Inflammatory macrophage treated with lipopolysaccharide for 1 hour (primary cell): ENCODE measurements at regions not wholly inside any gene's neighbourhood (a gene's known extent, or its start where the extent isn't known, plus 50 kb on each side); places are given as distances from the start of the nearest gene placed in this dataset.
"Not testable (repeated sequence)": the region's sequence is repeated elsewhere in the genome, so short reads cannot be mapped to it uniquely, and the experiment has no call there.

Source experiments
- DNase-seq, 2 donors: peaks; one replicate each; pipeline ENCODE4 v3.0.0-alpha.2; 2020 to 2022

- no peak for DNase-seq
Observed at GRCh38 chr2:126952216-126952615, 53.5 kb downstream of the TEX51 start.

GRCh38 chr2:126953483-126953882 lies 54.8 kb downstream of the TEX51 start:
- no peak for DNase-seq

GRCh38 chr2:126954831-126955230 lies 56.1 kb downstream of the TEX51 start:
- no peak for DNase-seq

GRCh38 chr2:126956773-126957172 lies 58.1 kb downstream of the TEX51 start:
- DNase-seq, result not testable (repeated sequence)

- no peak for DNase-seq
Observed at GRCh38 chr2:126963390-126963789, 64.7 kb downstream of the TEX51 start.

DNA sequence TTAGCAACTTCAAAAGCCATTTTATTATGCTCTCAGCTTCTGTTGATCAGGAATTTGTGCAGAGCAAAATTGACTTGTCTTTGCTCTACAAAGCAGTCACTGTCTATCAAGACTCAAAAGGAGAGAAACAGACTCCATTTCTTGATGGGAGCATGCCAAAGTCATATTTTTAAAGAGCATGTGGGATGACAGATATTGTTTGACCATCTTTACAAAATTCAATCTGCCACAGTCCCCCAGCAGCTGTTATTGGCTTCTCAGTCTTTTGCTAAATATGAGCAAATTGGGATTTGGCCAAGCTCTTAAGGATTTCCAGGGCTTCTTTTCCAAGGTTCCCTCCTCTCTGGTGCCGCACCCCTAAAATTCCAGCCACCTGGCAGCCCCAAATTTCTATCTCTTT lies 67.9 kb downstream of the TEX51 start:
- DNase-seq, result no peak

DNA sequence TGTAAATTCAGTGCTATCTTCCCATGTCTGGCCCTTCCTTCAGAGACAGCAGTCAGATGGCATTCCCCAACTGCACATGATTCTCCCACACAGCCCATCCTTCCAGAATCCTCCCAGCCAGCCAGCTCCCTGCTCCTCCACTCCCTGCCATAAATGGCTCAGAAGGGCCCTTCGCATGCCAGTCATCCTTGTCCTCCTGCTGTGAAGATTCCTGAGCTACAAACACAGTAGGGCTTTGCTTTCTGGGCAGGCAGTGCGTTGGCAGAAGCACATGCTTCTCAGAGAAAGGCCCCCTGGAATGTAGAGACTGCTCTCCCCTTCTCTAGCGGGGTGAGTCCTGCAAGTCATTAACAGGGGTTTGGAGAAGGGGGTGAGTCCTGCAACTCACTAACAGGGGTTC lies 71.9 kb downstream of the TEX51 start:
- no peak for DNase-seq

- DNase-seq, result no peak
Observed at GRCh38 chr2:126971162-126971480, 72.4 kb downstream of the TEX51 start.

DNA sequence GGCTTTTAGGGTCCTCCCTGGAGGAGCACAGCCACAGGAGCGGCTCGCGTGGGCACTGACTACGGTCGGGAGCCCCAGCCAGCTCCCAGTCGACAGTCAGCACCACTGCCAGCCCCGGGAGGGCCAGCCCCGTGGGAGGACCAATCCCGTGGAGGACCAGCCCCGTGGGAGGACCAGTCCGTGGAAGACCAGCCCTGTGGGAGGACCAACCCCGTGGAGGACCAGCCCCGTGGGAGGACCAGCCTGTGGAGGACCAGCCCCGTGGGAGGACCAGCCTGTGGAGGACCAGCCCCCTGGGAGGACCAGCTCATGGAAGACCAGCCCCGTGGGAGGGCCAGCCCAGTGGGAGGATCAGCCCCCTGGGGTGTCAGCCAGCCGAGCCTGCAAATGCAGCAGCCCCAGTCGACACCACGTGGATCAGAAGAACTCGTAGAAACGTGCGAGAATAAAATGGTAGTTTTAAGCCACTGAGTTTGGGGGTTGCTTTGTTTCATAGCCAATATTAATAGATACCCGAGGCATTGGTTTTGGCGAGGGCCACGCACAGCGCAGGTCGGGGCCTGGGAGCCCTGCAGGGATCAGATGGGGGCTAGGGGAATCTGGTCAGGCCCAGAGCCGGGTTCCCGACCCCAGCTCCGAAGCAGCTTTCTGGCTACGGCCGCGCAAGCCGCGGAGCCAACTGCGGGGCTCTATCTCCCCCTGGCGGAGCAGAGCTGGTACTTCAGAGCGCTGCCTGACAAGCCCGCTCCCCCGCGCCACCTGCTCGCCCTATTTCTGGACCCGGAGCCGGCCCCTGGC lies 73.0 kb downstream of the TEX51 start:
- peak; percentile 37 to 85 for DNase-seq

DNA sequence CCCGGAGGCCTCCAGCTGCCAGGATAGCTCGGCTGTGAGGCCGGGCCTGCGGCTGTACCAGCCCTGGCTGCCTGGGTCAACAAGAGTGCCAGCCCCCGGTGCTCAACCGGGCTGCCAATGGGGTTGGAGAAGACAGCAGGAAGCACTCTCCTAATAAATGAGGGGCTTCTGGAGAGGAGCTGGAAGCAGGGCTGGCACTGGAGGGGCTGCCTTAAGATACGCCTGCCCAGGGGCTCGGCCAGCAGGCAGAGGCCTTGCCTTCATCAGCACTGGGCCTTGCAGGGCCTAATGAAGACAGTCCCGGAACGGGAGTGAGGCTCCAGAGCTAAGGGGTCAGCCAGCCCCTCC lies 73.6 kb downstream of the TEX51 start:
- DNase-seq, result no peak

DNA sequence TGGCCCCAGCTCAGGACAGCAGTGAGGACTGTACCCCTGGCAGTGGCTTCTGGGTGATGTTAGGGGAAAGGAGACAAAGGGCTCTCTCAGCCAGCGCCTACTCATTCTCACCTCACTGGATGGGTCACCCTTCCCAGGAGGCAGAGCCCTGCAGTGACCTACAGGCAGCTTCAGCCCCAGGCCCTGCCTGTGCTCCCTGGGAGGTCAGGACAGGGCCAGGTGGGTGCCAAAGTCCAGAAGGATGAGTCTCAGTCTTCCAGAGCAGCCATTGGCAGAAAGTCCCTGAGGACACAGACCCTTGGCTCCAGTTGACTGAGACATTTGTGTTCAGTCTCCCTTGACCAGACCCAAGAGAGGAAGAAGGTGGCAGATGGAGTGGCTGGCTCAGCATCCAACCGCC lies 75.1 kb downstream of the TEX51 start:
- DNase-seq, result no peak

DNA sequence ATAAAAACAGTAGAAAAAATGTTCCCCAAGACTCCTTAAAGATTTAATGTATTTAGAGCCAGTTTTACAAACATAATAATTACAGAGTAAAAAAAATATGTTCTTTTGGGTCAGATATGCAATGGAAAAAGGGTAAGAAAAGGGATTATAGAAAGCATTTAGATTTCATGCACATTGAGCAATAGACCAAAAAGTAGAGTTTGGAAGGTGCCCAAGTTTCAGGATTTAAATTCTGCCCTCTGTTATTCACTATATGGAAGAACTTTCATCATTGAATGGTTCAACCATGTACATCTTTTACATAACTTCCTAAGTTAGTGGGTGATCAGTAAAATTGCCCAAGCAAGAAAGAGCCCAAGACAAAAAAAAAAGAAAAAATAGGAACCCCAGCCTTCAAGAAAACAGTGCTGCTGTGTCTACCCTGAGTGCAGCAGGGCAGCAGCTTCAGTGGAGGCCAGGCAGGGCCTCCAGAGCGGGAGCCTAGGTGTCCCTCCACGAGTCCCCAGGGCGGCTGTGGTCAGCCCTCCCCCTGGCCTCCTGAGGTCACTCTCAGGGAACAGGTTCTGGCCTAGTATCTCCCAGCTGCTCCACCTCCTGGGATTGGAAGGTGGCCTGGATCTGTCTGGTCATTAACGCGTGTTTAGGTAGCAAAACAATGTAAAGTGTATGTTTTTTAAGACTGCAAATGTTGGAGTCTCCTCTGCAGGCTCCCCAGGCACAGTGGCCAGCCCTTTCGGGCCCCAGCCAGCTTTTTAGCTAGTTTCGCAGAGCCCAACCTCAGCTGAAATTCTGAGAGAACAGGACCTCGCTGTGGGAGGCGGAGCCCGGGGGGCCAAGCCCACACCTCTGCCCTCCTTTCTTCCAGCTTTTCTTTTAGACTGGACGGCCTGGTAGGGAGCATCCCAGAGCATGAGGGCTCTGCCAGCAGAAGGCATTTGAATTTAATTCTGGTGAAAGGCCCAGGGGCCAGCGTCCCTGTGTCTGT lies 77.3 kb downstream of the TEX51 start:
- DNase-seq, result peak; percentile 19 to 33

- DNase-seq, result no peak
Observed at GRCh38 chr2:126976721-126977328, 78.1 kb downstream of the TEX51 start.

- no peak for DNase-seq
Observed at GRCh38 chr2:126978333-126978732, 79.6 kb downstream of the TEX51 start.

- no peak for DNase-seq
Observed at GRCh38 chr2:126979039-126980003, 80.6 kb downstream of the TEX51 start.

DNA sequence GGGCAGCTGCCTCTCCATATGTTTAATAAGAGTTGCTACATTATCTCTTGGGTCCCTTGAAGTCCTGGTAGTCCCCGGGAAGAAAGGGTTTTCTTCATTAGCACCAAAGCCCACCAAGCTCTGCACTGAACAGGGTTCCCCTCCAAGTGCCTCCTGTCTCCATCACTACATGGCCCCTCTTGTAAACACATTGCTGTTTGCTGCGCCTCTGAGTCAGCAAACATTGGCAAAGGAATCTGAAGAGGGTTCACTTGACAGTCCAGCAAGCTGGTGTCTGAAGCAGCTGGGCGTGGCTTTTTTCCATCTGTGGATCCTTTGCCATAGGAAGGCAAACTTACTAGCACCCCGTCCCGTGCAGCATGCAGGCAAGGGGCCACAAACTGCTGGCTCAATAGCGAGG lies 82.8 kb downstream of the TEX51 start:
- no peak for DNase-seq

DNA sequence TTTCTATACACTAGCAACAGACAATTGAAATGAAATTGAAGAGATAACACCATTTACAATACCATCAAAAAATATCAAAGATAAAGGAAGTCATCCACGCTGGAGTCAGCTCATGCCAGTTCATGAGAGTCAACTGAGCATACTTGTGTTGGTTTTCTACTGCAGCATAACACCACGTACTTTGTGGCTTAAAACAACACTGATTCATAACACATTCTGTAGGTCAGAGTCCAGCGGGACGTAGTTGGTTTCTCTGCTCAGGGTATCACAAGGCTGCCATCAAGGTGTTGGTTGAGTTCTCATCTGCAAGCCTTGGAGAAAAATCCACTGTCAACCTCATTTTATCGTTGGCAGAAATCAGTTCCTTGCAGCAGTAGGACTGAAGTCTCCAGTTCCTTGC lies 84.2 kb downstream of the TEX51 start:
- DNase-seq, result no peak

DNA sequence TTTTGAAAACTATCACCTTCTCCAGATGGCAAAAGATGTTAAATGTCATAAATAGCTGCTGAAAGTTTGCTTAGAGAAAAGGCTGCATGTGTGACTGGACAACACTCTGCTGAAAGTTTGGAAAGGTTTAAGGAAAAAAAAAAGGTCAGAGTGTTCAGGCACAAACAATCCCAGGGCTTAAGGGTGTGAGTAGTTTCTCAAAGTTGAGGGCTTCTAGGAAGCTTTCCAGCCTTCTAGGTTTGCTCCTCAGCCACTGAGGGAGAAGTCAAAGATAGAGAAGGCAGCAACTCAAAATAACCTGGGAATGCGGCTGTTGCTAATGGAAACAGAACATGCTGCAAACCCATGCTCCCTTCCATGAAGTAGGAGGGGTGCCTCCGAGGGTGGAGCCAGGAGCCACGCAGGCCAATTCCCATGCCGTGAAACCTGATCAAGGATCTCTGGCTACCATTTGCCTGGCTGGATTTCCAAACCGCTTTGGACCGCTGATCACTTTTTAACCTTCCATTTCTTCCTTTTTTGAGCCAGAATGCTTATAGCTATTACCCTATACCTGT lies 88.0 kb downstream of the TEX51 start:
- no peak for DNase-seq

GRCh38 chr2:126988482-126988881 lies 89.8 kb downstream of the TEX51 start:
- DNase-seq, result no peak

DNA sequence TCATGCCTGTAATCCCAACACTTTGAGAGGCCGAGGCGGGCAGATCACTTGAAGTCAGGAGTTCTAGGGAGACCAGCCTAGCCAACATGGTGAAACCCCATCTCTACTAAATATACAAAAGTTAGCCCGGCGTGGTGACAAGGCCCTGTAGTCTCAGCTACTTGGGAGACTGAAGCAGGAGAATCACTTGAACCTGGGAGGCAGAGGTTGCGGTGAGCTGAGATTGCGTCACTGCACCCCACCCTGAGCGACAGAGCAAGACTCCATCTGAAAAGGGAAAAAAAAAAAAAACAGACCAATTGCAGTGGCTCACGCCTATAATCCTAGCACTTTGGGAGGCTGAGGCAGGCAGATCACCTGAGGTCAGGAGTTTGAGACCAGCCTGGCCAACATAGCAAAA lies 90.4 kb downstream of the TEX51 start:
- DNase-seq, result not testable (repeated sequence)

GRCh38 chr2:126990200-126990599 lies 91.5 kb downstream of the TEX51 start:
- no peak for DNase-seq
